Neural cell (in vitro differentiated cells): ENCODE measurements at regions not wholly inside any gene's neighbourhood (a gene's known extent, or its start where the extent isn't known, plus 50 kb on each side); places are given as distances from the start of the nearest gene placed in this dataset.

Source experiments
- H2AFZ ChIP-seq: fragments of 200-600, 300-800 bp; sonication (generic), shearing (Covaris generic); 2 replicates; pipeline ENCODE4 v1.6.0; 2014; ENCODE audit warnings: low read depth, mild to moderate bottlenecking, antibody characterized with exemption, low read length, moderate library complexity
- H3F3A ChIP-seq: fragments of 200-600 bp; shearing (Covaris generic); 2 replicates; pipeline ENCODE4 v1.6.1; 2016; ENCODE audit warnings: mild to moderate bottlenecking, moderate library complexity, mixed read lengths, antibody characterized with exemption, low read length; ENCODE audit not compliant: insufficient read depth, poor library complexity, severe bottlenecking
- H3K27ac ChIP-seq: fragments of 200-600, 300-800 bp; sonication (generic), shearing (Covaris generic); 2 replicates; pipeline ENCODE4 v1.5.1; 2014; ENCODE audit warnings: mild to moderate bottlenecking, low read length, moderate library complexity
- H3K27me3 ChIP-seq: fragments of 300-800, 200-600 bp; sonication (generic), shearing (Covaris generic); 2 replicates; pipeline ENCODE4 v1.6.0; 2014; ENCODE audit warnings: mild to moderate bottlenecking, low read depth, low read length, moderate library complexity; ENCODE audit not compliant: insufficient read depth
- H3K36me3 ChIP-seq: fragments of 300-800, 200-600 bp; sonication (generic), shearing (Covaris generic); 2 replicates; pipeline ENCODE4 v1.5.1; 2014; ENCODE audit warnings: mild to moderate bottlenecking, antibody characterized with exemption, low read length, moderate library complexity; ENCODE audit not compliant: insufficient read depth
- H3K4me2 ChIP-seq: fragments of 300-800, 200-600 bp; sonication (generic), shearing (Covaris generic); 2 replicates; pipeline ENCODE4 v1.6.0; 2014; ENCODE audit warnings: mild to moderate bottlenecking, low read length
- H3K4me3 ChIP-seq: fragments of 300-800, 200-600 bp; sonication (generic), shearing (Covaris generic); 2 replicates; pipeline ENCODE4 v1.5.1; 2014; ENCODE audit warnings: mild to moderate bottlenecking, low read length, moderate library complexity
- H3K79me2 ChIP-seq: fragments of 200-600 bp; shearing (Covaris generic); replicated peaks from 2 replicates; pipeline ENCODE4 v1.6.0; 2014; ENCODE audit warnings: mild to moderate bottlenecking, low read length, moderate library complexity; ENCODE audit not compliant: insufficient read depth
- H3K9ac ChIP-seq: fragments of 300-800, 200-600 bp; sonication (generic), shearing (Covaris generic); 2 replicates; pipeline ENCODE4 v1.6.1; 2016; ENCODE audit warnings: mild to moderate bottlenecking, low read length, mixed read lengths
- H3K9me2 ChIP-seq: fragments of 200-600 bp; shearing (Covaris generic); 2 replicates; pipeline ENCODE4 v1.6.1; 2016; ENCODE audit warnings: mild to moderate bottlenecking, low read length, mixed read lengths; ENCODE audit not compliant: insufficient read depth
- H3K9me3 ChIP-seq: fragments of 200-600, 300-800 bp; sonication (generic), shearing (Covaris generic); 2 replicates; pipeline ENCODE4 v1.6.1; 2016; ENCODE audit warnings: mild to moderate bottlenecking, mixed run types, low read length, moderate library complexity, mixed read lengths
- H4K20me1 ChIP-seq: fragments of 200-600 bp; shearing (Covaris generic); 2 replicates; pipeline ENCODE4 v1.6.1; 2016; ENCODE audit warnings: mild to moderate bottlenecking, mixed run types; ENCODE audit not compliant: insufficient read depth
- CTCF ChIP-seq: fragments of 450-650 bp; IDR thresholded peaks from 2 replicates; pipeline ENCODE4 v1.5.1; 2014; ENCODE audit warnings: antibody characterized with exemption, mild to moderate bottlenecking, moderate library complexity; ENCODE audit not compliant: poor library complexity, severe bottlenecking
- EP300 ChIP-seq: fragments of 450-650 bp; conservative IDR thresholded peaks from 2 replicates; pipeline ENCODE4 v1.6.1; 2014; ENCODE audit warnings: antibody characterized with exemption, mild to moderate bottlenecking, moderate library complexity; ENCODE audit not compliant: poor library complexity, severe bottlenecking
- EZH2 ChIP-seq: fragments of 200-600, 300-800 bp; shearing (Covaris generic), sonication (generic); IDR thresholded peaks from 2 replicates; pipeline ENCODE4 v1.6.1; 2014; ENCODE audit warnings: antibody characterized with exemption, low read length, borderline replicate concordance, mild to moderate bottlenecking; ENCODE audit not compliant: insufficient read depth, poor library complexity, severe bottlenecking
- MXI1 ChIP-seq: fragments of 450-650 bp; conservative IDR thresholded peaks from 2 replicates; pipeline ENCODE4 v1.6.1; 2014; ENCODE audit warnings: antibody characterized with exemption, mild to moderate bottlenecking; ENCODE audit not compliant: poor library complexity, severe bottlenecking
- POLR2AphosphoS5 ChIP-seq: IDR thresholded peaks from 2 replicates; pipeline ENCODE4 v1.6.1; 2012
- RAD21 ChIP-seq: fragments of 450-650 bp; conservative IDR thresholded peaks from 2 replicates; pipeline ENCODE4 v1.6.1; 2014; ENCODE audit warnings: antibody characterized with exemption, mild to moderate bottlenecking, moderate library complexity
- REST ChIP-seq: IDR thresholded peaks from 2 replicates; pipeline ENCODE4 v1.6.1; 2012; ENCODE audit warnings: borderline replicate concordance
- SMC3 ChIP-seq: fragments of 450-650 bp; conservative IDR thresholded peaks from 2 replicates; pipeline ENCODE4 v1.6.1; 2014; ENCODE audit warnings: antibody characterized with exemption, mild to moderate bottlenecking, moderate library complexity; ENCODE audit not compliant: poor library complexity
- TAF1 ChIP-seq: IDR thresholded peaks from 2 replicates; pipeline ENCODE4 v1.6.1; 2012; ENCODE audit warnings: low read depth

- Histone ChIP-seq H4K20me1 (no peaks in the 10 kb centered on the region), H3K9me2 (no peaks in the 10 kb centered on the region), H3K27ac (no peak overlapping the region), H3K9me3 (no peaks in the 10 kb centered on the region), H3F3A (no peaks in the 10 kb centered on the region), H3K4me3 (no peak overlapping the region), H2AFZ (no peak overlapping the region), H3K9ac (no peak overlapping the region), H3K79me2 (no peaks in the 10 kb centered on the region), H3K27me3 (no peaks in the 10 kb centered on the region), H3K36me3 (no peaks in the 10 kb centered on the region), H3K4me2 (no peak overlapping the region)
- TF ChIP-seq REST (no peak), EZH2 (no peak), SMC3 (no peak), MXI1 (no peak), EP300 (no peak), POLR2AphosphoS5 (no peak), TAF1 (no peak), RAD21 (no peak), CTCF (no peak)
These were observed 94.2 kb downstream of the KATNIP start for GRCh38 chr16:27644165-27644564.

- Histone ChIP-seq H2AFZ (no peak overlapping the region), H3K9ac (no peak overlapping the region), H3K4me2 (no peak overlapping the region), H3K27me3 (no peaks in the 10 kb centered on the region), H4K20me1 (no peaks in the 10 kb centered on the region), H3K9me3 (no peaks in the 10 kb centered on the region), H3F3A (no peaks in the 10 kb centered on the region), H3K79me2 (no peaks in the 10 kb centered on the region), H3K9me2 (no peaks in the 10 kb centered on the region), H3K27ac (no peak overlapping the region), H3K36me3 (no peaks in the 10 kb centered on the region), H3K4me3 (no peak overlapping the region)
- no peak for TF ChIP-seq EZH2
- no peak for TF ChIP-seq REST
- TF ChIP-seq TAF1, result no peak
- no peak for TF ChIP-seq MXI1
- TF ChIP-seq CTCF, result no peak
- no peak for TF ChIP-seq EP300
- no peak for TF ChIP-seq SMC3
- TF ChIP-seq RAD21, result no peak
- TF ChIP-seq POLR2AphosphoS5, result no peak
These were observed 95.5 kb downstream of the KATNIP start for GRCh38 chr16:27645396-27645795.
